Sciatic nerve (tissue), 2 donors: ENCODE measurements at regions not wholly inside any gene's neighbourhood (a gene's known extent, or its start where the extent isn't known, plus 50 kb on each side); places are given as distances from the start of the nearest gene placed in this dataset.

Experiments used
- ATAC-seq: fragments of 200-7000 bp; cut with Tn5 transposase; one replicate; pipeline ENCODE4 v1.9.1; 2020; ENCODE audit warnings: mild to moderate bottlenecking, moderate library complexity
- DNase-seq: peaks from one replicate; pipeline ENCODE4 v3.0.0-alpha.2; 2020; ENCODE audit warnings: low spot score
- intact Hi-C: fragments of 100-400 bp; cut with DNase I; formaldehyde crosslinking; loops from one replicate; pipeline ENCODE4 v1.14.2; 2022
- donor health status: DM: no; HTN: no; CAD: no.
- donor health status: DM: no; HTN: no; CAD: no.

GRCh38 chr1:216825557-216825956, 102.3 kb upstream of the ESRRG start:
- DNase-seq (no peak), ATAC-seq (no peak)

GRCh38 chr1:216824511-216824910, 101.3 kb upstream of the ESRRG start:
- DNase-seq (no peak), ATAC-seq (no peak)
- intact Hi-C loops: no loop called here

More at GRCh38 chr1:216825557-216825956, 102.3 kb upstream of the ESRRG start:
- intact Hi-C loops: no loop called here

GRCh38 chr1:216823731-216824130, 100.5 kb upstream of the ESRRG start:
- ATAC-seq (no peak), DNase-seq (no peak)
- intact Hi-C loops: no loop called here

DNA sequence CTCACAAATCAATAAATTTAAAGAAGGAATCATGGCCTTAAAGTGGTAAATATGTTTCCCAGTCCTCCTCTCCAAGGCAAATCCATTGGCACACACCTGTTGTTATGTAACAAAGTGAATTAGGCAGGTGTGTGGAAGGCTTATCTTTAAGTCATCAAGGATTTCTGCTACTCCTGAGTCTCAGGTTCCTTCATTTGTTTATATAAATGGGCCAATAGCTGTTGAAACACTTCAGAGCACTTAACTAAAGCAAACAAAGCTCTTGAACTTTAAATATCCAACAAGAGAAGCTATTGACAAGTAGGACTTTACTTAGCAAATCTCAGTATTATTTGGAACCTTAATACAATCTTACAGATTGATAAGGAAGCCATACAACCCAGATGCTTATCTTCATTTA, 99.3 kb upstream of the ESRRG start:
- ATAC-seq (no peak), DNase-seq (no peak)
- intact Hi-C loops: no loop called here

DNA sequence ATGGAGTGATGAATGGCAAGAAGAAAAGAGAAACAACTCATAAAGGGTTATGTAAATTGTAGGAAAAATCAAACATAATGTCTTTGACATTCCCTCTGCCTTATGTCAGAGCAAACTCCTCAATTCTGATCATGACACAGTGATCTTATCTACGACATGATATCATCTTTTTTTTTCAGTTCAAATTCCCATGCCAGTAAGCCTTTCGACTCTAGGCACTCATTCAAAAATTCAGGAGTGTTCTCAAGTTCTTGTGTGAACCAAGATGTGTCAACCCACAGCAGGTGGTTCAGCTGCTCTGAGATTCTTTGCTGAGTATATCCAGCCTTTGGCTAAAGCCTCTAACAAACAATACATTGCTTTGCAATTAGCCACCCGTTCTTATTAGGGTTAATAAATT, 97.1 kb upstream of the ESRRG start:
- DNase-seq: no peak
- ATAC-seq: no peak
- intact Hi-C loops: no loop called here

DNA sequence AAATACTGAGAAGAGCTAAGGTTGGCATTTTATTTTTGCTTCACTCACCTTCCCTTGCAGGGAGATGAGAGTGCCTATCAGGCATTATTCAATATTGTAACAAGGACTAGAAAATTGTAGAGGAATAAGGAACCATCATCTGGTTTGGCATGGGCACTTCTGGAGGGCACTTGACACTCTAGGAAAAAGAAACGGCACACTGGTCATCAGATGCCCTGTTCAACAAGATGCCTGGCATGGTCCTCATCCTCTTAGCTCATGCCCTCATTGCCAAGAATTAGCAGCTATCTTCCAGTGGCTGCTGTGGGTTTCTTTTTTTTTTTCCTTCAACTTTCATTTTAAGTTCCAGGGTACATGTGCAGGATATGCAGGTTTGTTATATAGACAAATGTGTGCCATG, 95.1 kb upstream of the ESRRG start:
- intact Hi-C loops: no loop called here
- ATAC-seq (no peak), DNase-seq (no peak)

DNA sequence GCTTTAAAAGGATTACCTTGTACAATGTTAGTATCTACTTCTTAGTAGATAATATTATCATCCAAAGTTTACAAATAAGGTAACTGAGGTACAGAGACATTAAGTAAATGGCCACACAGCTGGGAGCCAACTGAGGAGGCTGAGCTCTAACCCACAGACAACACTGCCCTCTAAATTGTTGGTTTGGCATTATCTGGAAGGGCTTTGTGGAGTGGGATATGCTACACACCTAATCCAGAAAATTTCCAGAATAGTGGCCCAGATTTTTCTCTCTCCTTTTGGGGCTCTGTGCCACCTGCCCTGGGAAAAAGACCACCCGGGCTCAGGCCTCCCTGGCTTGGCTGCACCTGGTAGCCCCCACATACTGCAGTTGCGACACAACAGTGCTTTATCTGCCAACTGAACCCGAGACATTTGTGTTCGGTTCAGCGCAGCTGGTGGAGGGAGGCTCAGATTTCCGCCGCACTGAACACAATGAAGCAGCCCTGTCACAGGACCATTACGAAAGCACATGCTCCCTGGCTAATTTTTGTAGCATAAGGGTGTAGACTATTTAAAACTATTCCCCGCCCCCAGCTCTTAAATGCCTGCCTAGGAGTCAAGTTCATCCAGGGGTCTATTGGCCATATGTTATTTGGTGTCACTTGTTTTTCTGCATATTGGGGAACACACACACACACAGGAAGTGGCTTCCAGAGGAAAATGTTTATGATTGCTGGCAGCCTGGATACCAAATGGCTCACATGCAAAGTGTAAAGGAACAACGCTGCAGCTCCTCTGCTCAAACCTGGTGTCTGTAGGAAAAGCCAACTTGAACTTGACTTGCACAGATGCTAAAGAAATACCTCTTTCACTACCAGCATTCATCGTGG, 92.3 kb upstream of the ESRRG start:
- intact Hi-C loops: no loop called here
- ATAC-seq (peak; percentile 92), DNase-seq (peak; percentile 64)

- ATAC-seq (peak; percentile 21), DNase-seq (no peak)
- intact Hi-C loops: no loop called here
Measured at GRCh38 chr1:216814576-216815259, 91.5 kb upstream of the ESRRG start.

DNA sequence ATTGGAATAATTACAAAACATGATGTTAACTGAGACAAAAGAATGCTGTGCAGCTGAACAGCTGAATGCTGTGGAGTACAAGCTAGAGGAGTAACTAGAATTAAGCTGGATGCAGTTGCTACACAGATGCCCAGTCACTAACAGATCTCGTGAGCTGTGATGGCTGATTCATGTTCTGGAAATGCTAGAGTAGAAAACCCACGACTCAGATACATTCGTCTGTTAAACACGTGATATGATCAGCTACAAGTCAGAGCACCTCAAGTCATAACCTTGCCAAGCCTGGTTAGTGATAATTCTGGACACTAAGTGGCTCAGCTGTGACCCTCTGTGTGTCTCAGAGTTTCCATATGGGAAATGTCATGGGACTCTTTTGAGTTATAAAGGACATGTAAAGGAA, 89.7 kb upstream of the ESRRG start:
- no peak for ATAC-seq
- DNase-seq: no peak
- intact Hi-C loops: no loop called here

DNA sequence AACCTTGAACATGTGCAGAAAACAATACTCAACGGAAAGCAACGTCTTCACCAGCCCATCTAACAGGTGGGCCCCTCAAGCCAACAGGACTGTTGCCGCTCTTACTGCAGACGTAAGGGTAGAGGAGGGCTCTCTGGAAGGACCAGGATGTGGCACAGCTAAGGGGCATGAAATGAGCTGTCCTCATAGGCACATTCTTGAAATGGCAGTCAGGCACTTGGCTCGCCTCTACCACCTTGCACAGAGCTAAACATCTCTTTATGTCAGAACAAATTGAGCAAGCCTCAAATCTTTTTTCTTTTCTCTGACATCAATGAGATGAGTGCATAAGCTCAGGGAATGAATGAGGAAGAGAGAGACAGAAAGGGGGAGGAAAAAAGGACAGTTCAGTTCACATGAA, 86.4 kb upstream of the ESRRG start:
- intact Hi-C loops: no loop called here
- ATAC-seq (no peak), DNase-seq (no peak)

GRCh38 chr1:216807696-216808095, 84.5 kb upstream of the ESRRG start:
- intact Hi-C loops: no loop called here
- DNase-seq (no peak), ATAC-seq (no peak)

- intact Hi-C loops: no loop called here
- ATAC-seq (no peak), DNase-seq (no peak)
Measured at GRCh38 chr1:216805953-216806352, 82.7 kb upstream of the ESRRG start.

GRCh38 chr1:216805233-216805632, 82.0 kb upstream of the ESRRG start:
- no peak for DNase-seq
- no peak for ATAC-seq
- intact Hi-C loops: no loop called here

GRCh38 chr1:216804111-216804510, 80.9 kb upstream of the ESRRG start:
- ATAC-seq (no peak), DNase-seq (no peak)
- intact Hi-C loops: no loop called here

DNA sequence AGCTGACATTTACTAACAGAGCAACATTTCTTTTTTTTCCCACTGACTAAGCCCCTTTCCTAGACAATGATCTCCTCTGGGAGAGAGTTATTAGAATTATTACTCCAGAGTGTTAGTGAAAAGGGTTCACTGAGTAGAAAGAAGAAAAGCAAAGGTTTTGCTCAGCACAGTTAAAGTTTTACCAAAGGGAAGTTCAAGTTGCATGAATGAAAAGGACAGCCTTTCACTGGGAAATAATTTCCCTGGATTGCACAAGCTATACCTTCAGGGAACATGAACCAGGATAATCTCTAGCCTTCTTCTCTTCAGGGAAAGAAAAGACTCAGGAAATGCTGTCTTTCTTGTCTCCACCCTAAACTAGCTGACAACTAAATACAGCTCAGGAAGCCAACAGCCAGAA, 71.4 kb upstream of the ESRRG start:
- intact Hi-C loops: no loop called here
- no peak for ATAC-seq
- DNase-seq: no peak

DNA sequence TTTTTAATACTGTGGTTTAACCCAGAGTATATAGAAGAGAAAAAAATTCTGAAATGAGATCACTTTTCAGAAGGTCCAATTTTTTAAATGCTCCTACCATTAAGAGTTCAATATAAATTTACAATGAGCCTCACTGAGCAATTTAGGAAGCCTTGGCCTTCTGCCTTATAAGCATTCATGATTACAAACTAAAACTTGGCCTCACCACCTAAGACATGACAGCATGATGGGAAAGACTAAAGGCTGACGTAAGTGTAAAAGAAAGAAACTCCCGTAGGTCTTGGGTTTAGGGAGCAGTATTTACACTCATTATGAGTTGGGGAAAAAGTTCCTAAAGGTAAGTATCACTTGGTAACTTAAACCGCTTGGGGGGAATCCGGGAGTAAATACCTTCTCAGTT, 70.7 kb upstream of the ESRRG start:
- DNase-seq: no peak
- intact Hi-C loops: no loop called here
- ATAC-seq: no peak

DNA sequence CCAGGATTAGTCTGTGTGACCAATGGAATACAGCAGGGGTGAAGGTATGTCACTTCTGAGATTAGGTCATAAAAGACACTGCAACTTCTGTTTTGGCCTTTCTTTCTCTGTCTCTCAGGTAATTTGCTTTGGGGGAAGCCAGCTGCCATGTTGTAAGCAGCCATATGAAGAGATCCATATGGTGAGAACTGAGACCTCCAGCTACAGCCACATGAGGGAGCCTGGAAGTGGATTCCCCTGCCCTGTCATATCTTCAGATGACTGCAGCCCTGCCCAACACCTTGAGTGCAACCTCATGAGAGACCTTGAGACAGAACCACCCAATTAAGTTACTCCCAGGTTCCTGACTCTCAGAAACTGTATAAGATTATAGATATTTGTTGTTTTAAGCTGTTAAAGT, 70.1 kb upstream of the ESRRG start:
- DNase-seq: no peak
- intact Hi-C loops: no loop called here
- no peak for ATAC-seq

DNA sequence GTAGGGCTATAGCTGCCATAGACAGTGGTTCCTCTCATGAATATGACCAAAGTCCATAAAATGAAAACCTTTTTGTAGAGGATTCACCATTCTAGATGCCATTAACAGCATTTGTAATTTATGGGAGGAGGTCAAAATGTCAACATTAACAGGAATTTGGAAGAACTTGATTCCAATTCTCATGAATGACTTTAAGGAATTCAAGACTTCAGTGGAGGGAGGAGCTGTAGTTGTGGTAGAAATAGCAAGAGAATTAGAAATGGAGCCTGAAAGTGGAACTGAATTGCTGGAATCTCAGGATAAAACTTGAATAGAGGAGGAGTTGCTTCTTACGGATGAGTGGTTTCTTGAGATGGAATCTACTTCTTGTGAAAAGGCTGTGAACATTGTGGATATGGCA, 65.4 kb upstream of the ESRRG start:
- DNase-seq: no peak
- intact Hi-C loops: no loop called here
- ATAC-seq: no peak

GRCh38 chr1:216785737-216786136, 62.5 kb upstream of the ESRRG start:
- intact Hi-C loops: no loop called here
- DNase-seq (no peak), ATAC-seq (no peak)

DNA sequence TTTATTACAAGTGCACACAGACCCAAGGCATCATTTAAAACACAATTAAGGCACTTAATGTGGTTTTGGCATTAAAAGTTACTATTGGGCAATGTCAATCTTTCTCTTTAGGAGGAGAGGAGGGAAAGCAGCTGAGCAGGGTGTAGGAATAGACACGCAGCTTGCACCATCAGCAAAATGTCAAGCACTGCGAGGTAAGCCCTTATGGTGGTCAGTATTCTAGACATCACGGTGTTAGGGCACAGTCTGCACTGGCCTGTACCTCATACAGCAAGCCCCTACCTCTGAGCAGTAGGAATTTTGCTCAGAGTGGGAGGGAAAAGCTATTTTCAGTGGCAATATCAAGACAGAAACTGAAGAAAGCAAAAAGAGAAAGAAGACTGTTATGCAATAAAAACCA, 62.0 kb upstream of the ESRRG start:
- intact Hi-C loops: no loop called here
- no peak for DNase-seq
- ATAC-seq: no peak

DNA sequence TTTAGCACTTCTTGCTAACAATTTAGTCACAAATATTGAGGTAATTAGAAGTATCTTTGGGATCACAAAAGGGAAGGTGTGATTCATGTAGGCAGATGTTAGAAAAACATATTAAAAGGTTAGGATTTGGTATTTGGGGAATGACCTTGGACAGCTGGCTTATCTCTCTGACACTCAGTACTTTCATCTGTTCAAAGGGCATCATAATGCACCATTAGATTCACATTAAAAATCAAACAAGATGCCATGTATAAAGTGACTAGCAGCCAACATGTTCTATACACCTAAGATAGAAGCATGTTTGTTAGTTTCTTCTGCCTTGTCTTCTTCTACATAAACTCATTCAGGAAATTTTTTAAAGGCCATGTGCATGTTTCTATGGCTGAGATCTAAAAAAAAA, 56.5 kb upstream of the ESRRG start:
- intact Hi-C loops: loop anchor here (10.0 kb wide), 1 partner anchor 1865 kb away; no protein-coding TSS in a partner anchor

More for the DNA sequence above, 56.5 kb upstream of the ESRRG start:
- DNase-seq: no peak
- no peak for ATAC-seq
